ENCODE measurements at regions not wholly inside any gene's neighbourhood (a gene's known extent, or its start where the extent isn't known, plus 50 kb on each side); places are given as distances from the start of the nearest gene placed in this dataset.

- no peak for DNase-seq (ENCODE audit: low read depth)
Observed at GRCh38 chr10:46227936-46228562, 58.7 kb upstream of the ANTXRL start.

- peak; percentile 78 for DNase-seq (ENCODE audit: low read depth)
Observed at GRCh38 chr10:46228563-46229071, 58.2 kb upstream of the ANTXRL start.

- DNase-seq (ENCODE audit: low read depth): peak; percentile 45
Observed at GRCh38 chr10:46229144-46229563, 57.6 kb upstream of the ANTXRL start.

- no peak for DNase-seq (ENCODE audit: low read depth)
Observed at GRCh38 chr10:46230615-46231014, 56.2 kb upstream of the ANTXRL start.

- DNase-seq (ENCODE audit: low read depth): no peak
Observed at GRCh38 chr10:46231087-46231486, 55.7 kb upstream of the ANTXRL start.

GRCh38 chr10:46232084-46232483, 54.7 kb upstream of the ANTXRL start:
- no peak for DNase-seq (ENCODE audit: low read depth)

- DNase-seq (ENCODE audit: low read depth): no peak
Observed at GRCh38 chr10:46232666-46233065, 54.1 kb upstream of the ANTXRL start.

- DNase-seq (ENCODE audit: low read depth): no peak
Observed at GRCh38 chr10:46233181-46233580, 53.6 kb upstream of the ANTXRL start.

- no peak for DNase-seq (ENCODE audit: low read depth)
Observed at GRCh38 chr10:46234026-46234425, 52.8 kb upstream of the ANTXRL start.

- no peak for DNase-seq (ENCODE audit: low read depth)
Observed at GRCh38 chr10:46234431-46235060, 52.3 kb upstream of the ANTXRL start.

- DNase-seq (ENCODE audit: low read depth): no peak
Observed at GRCh38 chr10:46235705-46236545, 50.9 kb upstream of the ANTXRL start.

GRCh38 chr10:46236546-46236887, 50.3 kb upstream of the ANTXRL start:
- DNase-seq (ENCODE audit: low read depth): no peak

- no peak for DNase-seq (ENCODE audit: low read depth)
Observed at GRCh38 chr10:46236941-46237681, 49.7 kb upstream of the ANTXRL start.

Measured in ELR (cell line).